ENCODE measurements at regions not wholly inside any gene's neighbourhood (a gene's known extent, or its start where the extent isn't known, plus 50 kb on each side); places are given as distances from the start of the nearest gene placed in this dataset.

DNA sequence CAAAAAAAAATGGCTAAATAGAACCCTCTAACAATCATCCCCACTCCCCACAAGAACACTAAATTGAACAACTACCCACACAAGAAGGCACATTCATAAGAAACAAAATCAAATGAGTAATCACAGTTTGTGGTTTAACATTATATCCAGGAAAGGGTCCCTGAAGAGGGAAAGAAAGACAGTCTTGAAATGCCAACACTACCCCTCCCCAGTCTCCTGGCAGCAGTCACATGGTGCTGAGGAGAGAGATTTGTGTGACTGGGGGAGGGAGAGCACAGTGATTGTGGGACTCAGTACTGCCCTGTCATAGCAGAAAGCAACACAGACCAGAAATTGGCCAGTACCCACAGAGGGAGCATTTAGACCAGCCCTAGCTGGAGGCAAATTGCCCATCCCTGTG is 443.7 kb upstream of the BTBD3 start:
- no peak for DNase-seq (ENCODE audit: low read depth)
- no peak overlapping the region for H3K4me3 ChIP-seq (ENCODE audit: low read depth, low read length)
- TF ChIP-seq, protein P1, sequence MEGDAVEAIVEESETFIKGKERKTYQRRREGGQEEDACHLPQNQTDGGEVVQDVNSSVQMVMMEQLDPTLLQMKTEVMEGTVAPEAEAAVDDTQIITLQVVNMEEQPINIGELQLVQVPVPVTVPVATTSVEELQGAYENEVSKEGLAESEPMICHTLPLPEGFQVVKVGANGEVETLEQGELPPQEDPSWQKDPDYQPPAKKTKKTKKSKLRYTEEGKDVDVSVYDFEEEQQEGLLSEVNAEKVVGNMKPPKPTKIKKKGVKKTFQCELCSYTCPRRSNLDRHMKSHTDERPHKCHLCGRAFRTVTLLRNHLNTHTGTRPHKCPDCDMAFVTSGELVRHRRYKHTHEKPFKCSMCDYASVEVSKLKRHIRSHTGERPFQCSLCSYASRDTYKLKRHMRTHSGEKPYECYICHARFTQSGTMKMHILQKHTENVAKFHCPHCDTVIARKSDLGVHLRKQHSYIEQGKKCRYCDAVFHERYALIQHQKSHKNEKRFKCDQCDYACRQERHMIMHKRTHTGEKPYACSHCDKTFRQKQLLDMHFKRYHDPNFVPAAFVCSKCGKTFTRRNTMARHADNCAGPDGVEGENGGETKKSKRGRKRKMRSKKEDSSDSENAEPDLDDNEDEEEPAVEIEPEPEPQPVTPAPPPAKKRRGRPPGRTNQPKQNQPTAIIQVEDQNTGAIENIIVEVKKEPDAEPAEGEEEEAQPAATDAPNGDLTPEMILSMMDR (IDR thresholded peaks at IDR 0.05; ENCODE audit: insufficient read depth, low read length), result no peak

DNA sequence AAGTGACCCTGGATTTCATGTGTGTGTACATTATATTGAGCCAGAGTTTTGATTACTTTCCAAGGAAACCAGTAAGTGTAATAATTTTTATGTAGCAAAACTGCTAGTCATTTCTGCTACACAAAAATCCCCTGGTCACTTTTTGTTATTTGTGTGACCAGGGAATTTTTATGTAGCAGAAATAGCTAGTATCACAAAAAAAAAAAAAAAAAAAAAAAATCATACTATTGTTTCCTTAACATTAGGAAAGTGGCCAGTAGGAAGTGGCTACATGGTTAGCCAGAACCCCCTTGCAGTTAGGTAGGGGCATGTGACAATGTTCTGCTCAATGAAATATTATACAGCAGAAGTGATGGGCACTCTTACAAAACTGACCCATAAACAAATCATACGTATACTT is 434.0 kb upstream of the BTBD3 start:
- H3K4me3 ChIP-seq (ENCODE audit: low read depth, low read length), result no peak overlapping the region
- TF ChIP-seq, protein P1 (IDR thresholded peaks at IDR 0.05; ENCODE audit: insufficient read depth, low read length), result no peak
- DNase-seq (ENCODE audit: low read depth), result no peak

DNA sequence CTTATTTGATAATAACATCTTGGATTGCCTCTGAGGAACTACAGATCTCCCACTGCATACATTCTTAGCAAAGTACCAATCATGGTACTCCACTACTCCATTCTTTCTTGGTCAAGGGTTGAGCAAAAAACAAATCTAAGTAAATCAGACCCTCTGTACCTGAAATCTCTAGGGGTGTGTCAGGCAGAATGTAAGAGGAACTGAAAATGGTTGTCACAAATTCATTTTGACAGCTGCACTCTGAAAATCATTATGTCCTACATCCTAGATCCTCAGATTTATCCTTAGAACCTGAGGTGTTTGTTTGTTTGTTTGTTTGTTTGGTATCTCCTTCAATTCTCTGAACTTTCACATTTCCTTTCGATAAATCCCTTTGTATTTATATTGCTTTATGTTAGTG is 433.2 kb upstream of the BTBD3 start:
- no peak for DNase-seq (ENCODE audit: low read depth)
- H3K4me3 ChIP-seq (ENCODE audit: low read depth, low read length), result no peak overlapping the region
- TF ChIP-seq, protein P1 (IDR thresholded peaks at IDR 0.05; ENCODE audit: insufficient read depth, low read length), result no peak

DNA sequence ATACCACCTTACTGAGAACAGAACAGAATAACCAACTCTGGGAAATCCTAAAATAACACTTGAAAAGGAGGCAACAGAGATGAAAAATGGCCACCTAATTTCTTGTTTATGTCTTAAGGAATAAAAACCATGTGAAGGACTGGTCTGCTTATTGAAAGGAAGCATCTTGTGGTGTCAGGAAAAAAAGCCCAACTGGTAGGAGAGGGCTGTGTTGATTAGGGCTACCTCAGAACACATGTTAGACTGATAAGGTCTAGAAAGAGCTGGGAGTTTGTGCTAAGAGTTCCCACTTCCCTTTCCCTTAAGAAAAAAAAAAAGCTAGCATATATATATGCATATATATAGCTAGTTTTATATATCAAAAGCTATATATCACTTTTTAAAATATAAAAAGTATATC is 425.3 kb upstream of the BTBD3 start:
- no peak for DNase-seq (ENCODE audit: low read depth)
- no peak overlapping the region for H3K4me3 ChIP-seq (ENCODE audit: low read depth, low read length)
- TF ChIP-seq, protein P1 (IDR thresholded peaks at IDR 0.05; ENCODE audit: insufficient read depth, low read length), result no peak

DNA sequence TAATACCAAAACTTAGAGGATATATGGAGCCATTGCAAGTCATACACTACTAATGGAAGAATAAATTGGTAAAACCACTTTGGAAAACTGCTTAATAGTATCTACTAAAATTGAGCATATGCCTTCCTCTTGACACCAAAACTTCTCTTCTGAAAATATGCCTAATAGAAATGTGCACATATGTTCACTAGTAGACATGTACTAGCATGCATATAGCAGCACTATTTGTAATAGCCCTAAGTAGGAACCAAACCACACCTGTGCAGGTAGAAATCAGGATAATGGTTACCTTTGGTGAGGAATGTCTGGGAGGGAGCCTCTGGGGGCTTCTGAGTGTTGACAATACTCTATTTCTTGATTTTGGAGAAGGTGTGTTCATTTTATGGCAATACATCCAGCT is 424.8 kb upstream of the BTBD3 start:
- TF ChIP-seq, protein P1 (IDR thresholded peaks at IDR 0.05; ENCODE audit: insufficient read depth, low read length), result no peak
- H3K4me3 ChIP-seq (ENCODE audit: low read depth, low read length), result no peak overlapping the region
- no peak for DNase-seq (ENCODE audit: low read depth)

DNA sequence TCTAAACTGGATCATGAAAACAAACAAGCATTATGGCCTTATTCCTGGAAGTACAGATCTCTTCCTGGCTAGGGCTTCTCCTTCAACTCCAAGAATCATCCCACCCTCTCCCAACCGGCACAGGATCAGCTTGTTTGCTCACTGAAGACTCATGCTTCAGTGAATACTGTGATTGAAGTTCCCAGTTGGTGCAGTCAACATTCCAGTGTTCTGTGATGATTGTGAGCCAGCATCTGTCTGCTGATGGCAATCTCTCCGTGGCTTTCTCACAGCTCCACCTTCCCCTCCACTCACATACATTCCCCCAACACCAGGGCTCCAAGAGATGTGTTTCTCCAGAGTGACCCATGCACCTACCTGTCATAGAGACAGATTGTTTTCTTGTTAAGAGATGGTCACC is 421.3 kb upstream of the BTBD3 start:
- TF ChIP-seq, protein P1 (IDR thresholded peaks at IDR 0.05; ENCODE audit: insufficient read depth, low read length), result no peak
- no peak overlapping the region for H3K4me3 ChIP-seq (ENCODE audit: low read depth, low read length)
- DNase-seq (ENCODE audit: low read depth), result no peak

DNA sequence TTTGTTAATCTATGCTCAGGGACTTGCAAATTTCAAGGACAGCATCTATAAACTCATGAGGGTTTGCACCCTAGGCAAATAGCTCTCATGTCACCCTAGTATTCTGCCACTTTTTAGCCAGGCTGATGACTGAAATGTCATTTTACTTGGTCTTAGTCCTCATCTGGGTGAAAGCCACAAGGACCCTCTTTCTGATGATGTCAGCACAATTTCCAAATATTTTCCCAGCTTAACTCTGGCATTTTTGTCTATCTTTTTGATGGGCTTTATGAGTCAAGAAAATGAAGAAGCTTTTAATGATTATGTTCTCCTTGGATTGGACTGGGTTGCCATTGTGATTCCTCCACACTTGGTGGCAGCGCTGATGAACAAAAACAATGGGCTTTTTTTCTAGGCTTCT is 420.1 kb upstream of the BTBD3 start:
- TF ChIP-seq, protein P1 (IDR thresholded peaks at IDR 0.05; ENCODE audit: insufficient read depth, low read length), result no peak
- DNase-seq (ENCODE audit: low read depth), result no peak
- no peak overlapping the region for H3K4me3 ChIP-seq (ENCODE audit: low read depth, low read length)

Data from fibroblast of the aortic adventitia (primary cell).